Activated naive CD8-positive, alpha-beta T cell treated with anti-CD3 and anti-CD28 coated beads, Interleukin-2, amount 10 ng/mL, durations not matched to agents 7 days and 5 days (primary cell): ENCODE measurements at regions not wholly inside any gene's neighbourhood (a gene's known extent, or its start where the extent isn't known, plus 50 kb on each side); places are given as distances from the start of the nearest gene placed in this dataset.
"Not testable (repeated sequence)": the region's sequence is repeated elsewhere in the genome, so short reads cannot be mapped to it uniquely, and the experiment has no call there.

Experiments used
- ATAC-seq: fragments of 150-1000 bp; cut with Tn5 transposase; one replicate; pipeline ENCODE4 v1.10.0; 2021; ENCODE audit warnings: low read depth, moderate library complexity
- POLR2A ChIA-PET: fragments of 350-600 bp; sonication (Branson Sonifier 250); formaldehyde crosslinking; loops from one replicate; lab custom pipeline; 2021; ENCODE audit warnings: antibody characterized with exemption; lab: Charles Lee
- DNase-seq: peaks from one replicate; pipeline ENCODE4 v3.0.0; 2021
- H3K27ac Mint-ChIP-seq: one replicate; pipeline ENCODE4 v1.8.0; 2022; ENCODE audit warnings: mild to moderate bottlenecking, mixed read lengths
- H3K27me3 Mint-ChIP-seq: one replicate; pipeline ENCODE4 v1.8.0; 2022; ENCODE audit warnings: mild to moderate bottlenecking, moderate library complexity, mixed read lengths
- H3K36me3 Mint-ChIP-seq: one replicate; pipeline ENCODE4 v1.8.0; 2021; ENCODE audit warnings: mild to moderate bottlenecking, mixed read lengths
- H3K4me1 Mint-ChIP-seq: one replicate; pipeline ENCODE4 v1.8.0; 2021; ENCODE audit warnings: mixed read lengths
- H3K4me3 Mint-ChIP-seq: one replicate; pipeline ENCODE4 v1.8.0; 2022; ENCODE audit warnings: mild to moderate bottlenecking, moderate library complexity, mixed read lengths
- H3K9me3 Mint-ChIP-seq: one replicate; pipeline ENCODE4 v1.8.0; 2021; ENCODE audit warnings: mixed read lengths

DNA sequence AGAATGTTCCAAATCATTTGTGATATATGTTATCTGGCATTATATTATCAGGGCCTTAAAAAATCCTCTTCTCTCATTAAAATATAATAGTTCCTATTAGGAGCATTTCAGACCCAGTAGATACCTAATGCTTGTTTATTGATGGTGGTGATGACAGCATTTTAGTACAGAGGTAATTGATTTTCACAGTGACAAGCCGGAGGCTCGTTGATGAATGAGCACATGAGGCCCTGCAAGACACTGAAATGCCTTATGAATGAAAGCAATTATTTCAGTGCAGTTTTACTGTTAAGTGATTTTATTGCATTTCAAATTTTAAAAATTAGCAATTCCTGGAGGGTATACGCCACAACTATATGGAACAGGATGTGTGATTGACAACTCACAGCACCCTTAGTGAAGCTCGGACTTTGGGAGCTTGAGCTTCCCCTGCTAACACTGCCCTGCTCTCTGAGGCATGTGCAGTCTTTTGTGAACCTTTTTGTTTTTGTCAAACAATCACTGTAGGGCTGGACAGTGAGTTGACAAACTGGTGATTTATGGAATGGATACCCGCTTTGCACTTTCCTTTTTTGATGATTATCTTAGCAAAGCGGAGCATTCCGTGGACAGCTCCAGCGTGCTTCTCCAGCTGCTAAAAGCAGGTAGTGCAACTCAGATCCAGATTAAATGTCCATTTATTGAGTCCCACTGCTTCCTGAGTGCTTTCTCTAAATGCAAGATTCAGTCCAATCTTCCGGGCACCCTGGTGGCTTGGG is 187.0 kb upstream of the ATP10A start:
- H3K4me3 Mint-ChIP-seq, result no peak overlapping the region

DNA sequence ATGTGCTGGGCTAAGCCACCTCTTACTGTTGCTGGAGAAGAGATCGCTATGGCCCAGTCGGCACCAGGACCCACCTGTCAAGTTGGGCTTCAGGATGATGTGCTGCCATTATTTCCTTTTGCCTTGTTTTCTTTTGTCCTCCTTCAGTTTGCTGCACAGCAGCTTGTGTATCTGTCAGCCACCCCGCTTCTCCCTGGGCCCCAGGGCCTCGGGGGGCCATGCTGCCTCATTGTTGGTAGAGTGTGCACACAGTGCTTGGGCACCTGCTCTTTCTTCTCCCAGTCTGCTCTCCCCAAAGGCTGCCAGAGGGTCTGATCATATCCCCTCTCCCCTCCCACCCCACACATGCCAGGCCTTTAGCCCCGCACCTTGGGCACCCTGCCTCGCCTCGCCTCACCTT is 185.5 kb upstream of the ATP10A start:
- H3K27ac Mint-ChIP-seq, result no peak overlapping the region
- no peaks in the 10 kb centered on the region for H3K9me3 Mint-ChIP-seq
- no peak for DNase-seq
- POLR2A ChIA-PET, result no interaction called here
- ATAC-seq, result no peak
- peaks cover 8% of the 10 kb centered on the region for H3K27me3 Mint-ChIP-seq
- H3K36me3 Mint-ChIP-seq, result no peaks in the 10 kb centered on the region
- H3K4me1 Mint-ChIP-seq, result no peaks in the 10 kb centered on the region
- no peak overlapping the region for H3K4me3 Mint-ChIP-seq

More for the DNA sequence above, 187.0 kb upstream of the ATP10A start:
- Mint-ChIP-seq H3K27ac (no peak overlapping the region), H3K36me3 (no peaks in the 10 kb centered on the region), H3K9me3 (no peaks in the 10 kb centered on the region), H3K27me3 (peaks cover 6% of the 10 kb centered on the region), H3K4me1 (no peaks in the 10 kb centered on the region)
- DNase-seq (no peak), ATAC-seq (no peak)
- POLR2A ChIA-PET, result no interaction called here

DNA sequence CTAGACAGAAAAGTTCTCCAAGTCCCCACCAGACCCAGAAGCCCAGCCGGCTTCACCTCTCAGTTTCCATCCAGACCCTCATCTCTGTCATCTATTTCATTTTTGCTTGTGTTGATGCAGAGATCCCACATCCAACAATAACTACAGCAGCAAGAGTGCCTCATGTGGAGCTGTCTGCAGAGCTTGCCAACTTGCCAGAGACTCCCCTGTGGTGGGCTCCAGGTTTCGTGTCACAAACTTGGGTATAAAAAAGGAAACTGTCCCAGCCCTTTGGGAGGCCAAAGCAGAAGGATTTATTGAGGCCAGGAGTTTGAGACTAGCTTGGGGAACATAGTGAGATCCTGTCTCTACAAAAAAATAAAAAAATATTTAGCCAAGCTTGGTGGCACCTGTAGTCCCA is 182.4 kb upstream of the ATP10A start:
- POLR2A ChIA-PET, result no interaction called here
- no peaks in the 10 kb centered on the region for H3K36me3 Mint-ChIP-seq
- DNase-seq (no peak), ATAC-seq (no peak)
- H3K4me3 Mint-ChIP-seq, result no peak overlapping the region
- H3K4me1 Mint-ChIP-seq, result peaks cover 3% of the 10 kb centered on the region
- H3K27ac Mint-ChIP-seq, result no peak overlapping the region
- no peaks in the 10 kb centered on the region for H3K9me3 Mint-ChIP-seq
- H3K27me3 Mint-ChIP-seq, result peaks cover 14% of the 10 kb centered on the region

DNA sequence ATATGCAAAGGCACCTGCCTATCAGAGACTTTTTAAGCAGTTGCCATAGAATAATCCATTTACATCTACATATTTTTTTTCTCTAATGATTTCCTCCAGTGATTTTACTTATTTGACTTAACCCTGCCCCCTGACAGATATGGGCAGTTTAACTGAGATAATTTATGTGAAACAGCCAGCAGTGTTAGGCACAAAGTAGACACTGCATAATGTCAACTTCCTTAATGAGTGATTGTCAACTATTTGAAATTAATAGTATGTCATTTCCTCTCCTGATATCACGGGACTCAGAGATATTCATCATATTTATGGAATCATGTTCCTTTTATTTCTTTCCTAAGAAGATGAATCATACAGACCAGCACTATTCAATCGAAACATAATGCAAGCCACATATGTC is 179.9 kb upstream of the ATP10A start:
- Mint-ChIP-seq H3K4me1 (peaks cover 3% of the 10 kb centered on the region), H3K4me3 (no peak overlapping the region), H3K27me3 (peaks cover 20% of the 10 kb centered on the region), H3K36me3 (no peaks in the 10 kb centered on the region), H3K9me3 (no peaks in the 10 kb centered on the region), H3K27ac (no peak overlapping the region)
- ATAC-seq (no peak), DNase-seq (no peak)
- POLR2A ChIA-PET, result no interaction called here

DNA sequence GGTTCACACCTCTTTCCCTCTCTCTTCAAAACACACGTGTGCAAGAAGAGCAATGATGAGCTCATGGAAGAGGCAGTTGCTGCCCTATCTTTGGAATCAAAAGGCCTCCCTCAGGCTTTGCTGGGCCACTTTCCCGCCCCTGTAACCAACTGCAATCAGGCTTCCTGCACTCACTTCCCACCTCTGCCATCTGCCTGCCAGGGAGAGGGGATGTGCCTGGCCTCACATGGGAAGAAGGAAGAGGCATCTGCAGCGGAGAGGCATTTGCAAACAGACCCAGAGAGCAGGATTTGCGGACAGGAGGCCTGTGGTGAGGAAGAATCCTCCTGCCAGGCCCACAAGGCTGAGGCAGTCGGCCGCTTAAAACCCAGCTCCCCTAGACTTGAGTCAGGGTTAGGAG is 175.6 kb upstream of the ATP10A start:
- Mint-ChIP-seq H3K4me3 (no peak overlapping the region), H3K27me3 (peaks cover 22% of the 10 kb centered on the region), H3K36me3 (no peaks in the 10 kb centered on the region), H3K27ac (no peak overlapping the region), H3K9me3 (no peaks in the 10 kb centered on the region), H3K4me1 (peaks cover 3% of the 10 kb centered on the region)
- ATAC-seq (no peak), DNase-seq (no peak)
- POLR2A ChIA-PET, result interaction anchor here (0.5 kb wide), 1 partner anchor 135 kb away, joined by 3 read pairs; no protein-coding TSS in a partner anchor

DNA sequence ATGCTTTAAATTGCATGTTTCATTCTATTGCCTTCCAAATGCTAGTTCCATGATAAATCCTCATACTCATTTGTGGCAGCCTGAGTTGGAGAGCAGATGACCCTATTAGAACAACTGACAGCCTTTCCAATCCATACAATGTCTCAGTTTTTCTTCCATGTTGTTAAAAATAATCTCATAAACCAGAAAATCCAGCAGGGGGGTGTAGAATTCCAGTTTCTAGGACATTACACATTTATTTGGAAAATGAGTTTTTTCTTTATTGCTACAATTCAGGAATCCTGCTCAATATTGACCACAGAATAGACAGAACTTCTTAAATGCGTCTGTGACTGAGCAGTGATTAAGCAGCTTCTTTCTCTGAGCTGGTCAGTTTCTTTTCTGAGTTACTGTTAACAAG is 174.2 kb upstream of the ATP10A start:
- Mint-ChIP-seq H3K4me3 (no peak overlapping the region), H3K27ac (no peak overlapping the region)
- POLR2A ChIA-PET, result no interaction called here

DNA sequence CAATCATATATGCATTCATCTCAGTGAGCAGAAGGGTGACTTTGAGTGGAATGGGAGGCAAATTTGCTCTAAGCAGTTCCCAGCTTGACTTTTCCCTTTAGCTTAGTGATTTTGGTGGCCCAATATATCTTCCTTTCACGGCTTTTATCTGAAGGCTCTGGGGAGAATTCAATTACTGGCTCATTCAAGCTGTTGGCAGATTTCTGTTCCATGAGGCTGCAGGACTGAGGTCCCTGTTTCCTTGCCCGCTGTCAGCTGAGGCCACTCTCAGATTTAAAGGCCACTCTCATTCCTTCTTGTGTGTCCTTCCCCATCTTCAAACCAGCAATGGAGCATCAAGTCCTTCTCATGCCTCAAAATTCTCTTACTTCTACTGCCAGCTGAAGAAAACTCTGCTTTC is 170.4 kb upstream of the ATP10A start:
- peaks cover 7% of the 10 kb centered on the region for H3K27me3 Mint-ChIP-seq
- no peak for DNase-seq
- no peak overlapping the region for H3K27ac Mint-ChIP-seq
- H3K4me3 Mint-ChIP-seq, result no peak overlapping the region
- ATAC-seq, result no peak
- H3K9me3 Mint-ChIP-seq, result no peaks in the 10 kb centered on the region
- H3K36me3 Mint-ChIP-seq, result no peaks in the 10 kb centered on the region
- no peaks in the 10 kb centered on the region for H3K4me1 Mint-ChIP-seq
- POLR2A ChIA-PET, result no interaction called here

More for the DNA sequence above, 174.2 kb upstream of the ATP10A start:
- no peaks in the 10 kb centered on the region for H3K36me3 Mint-ChIP-seq
- peaks cover 3% of the 10 kb centered on the region for H3K4me1 Mint-ChIP-seq
- peaks cover 16% of the 10 kb centered on the region for H3K27me3 Mint-ChIP-seq
- DNase-seq, result no peak
- ATAC-seq, result no peak
- H3K9me3 Mint-ChIP-seq, result no peaks in the 10 kb centered on the region

DNA sequence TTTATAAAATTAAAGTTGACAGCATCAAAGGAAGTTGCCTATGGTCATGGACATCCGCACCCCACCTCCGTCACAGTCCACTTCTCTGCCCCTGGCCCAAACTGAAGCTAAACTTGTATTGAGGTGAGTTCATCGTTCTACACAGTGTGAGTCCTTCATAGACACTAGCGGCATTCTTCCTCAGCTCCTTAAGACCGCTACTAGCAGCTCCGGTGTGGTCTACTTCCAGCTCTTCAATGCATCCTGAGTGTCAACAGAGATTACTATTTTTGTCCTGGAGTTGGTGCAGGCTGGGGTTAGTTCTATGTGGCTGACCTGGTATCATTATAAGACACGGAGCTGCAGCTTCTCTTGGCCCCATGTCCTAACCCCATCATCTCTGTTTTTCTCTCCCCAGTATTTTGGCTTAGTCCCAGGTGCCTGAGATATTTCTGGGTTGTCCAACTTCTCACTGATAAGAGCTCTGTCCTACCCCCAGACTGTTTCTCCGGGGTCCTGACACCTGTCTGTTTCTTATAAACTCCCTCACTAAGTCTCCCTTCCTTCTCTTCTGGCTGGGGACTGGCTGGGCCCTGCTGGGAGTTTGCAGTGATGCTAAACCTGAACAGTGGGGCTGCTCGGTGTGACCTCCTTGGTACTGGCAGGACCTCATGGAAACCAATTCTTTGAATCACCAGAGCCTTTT is 169.2 kb upstream of the ATP10A start:
- POLR2A ChIA-PET, result no interaction called here
- DNase-seq (no peak), ATAC-seq (no peak)
- Mint-ChIP-seq H3K4me3 (no peak overlapping the region), H3K4me1 (no peaks in the 10 kb centered on the region), H3K27me3 (peaks cover 3% of the 10 kb centered on the region), H3K27ac (no peak overlapping the region), H3K36me3 (no peaks in the 10 kb centered on the region), H3K9me3 (no peaks in the 10 kb centered on the region)

DNA sequence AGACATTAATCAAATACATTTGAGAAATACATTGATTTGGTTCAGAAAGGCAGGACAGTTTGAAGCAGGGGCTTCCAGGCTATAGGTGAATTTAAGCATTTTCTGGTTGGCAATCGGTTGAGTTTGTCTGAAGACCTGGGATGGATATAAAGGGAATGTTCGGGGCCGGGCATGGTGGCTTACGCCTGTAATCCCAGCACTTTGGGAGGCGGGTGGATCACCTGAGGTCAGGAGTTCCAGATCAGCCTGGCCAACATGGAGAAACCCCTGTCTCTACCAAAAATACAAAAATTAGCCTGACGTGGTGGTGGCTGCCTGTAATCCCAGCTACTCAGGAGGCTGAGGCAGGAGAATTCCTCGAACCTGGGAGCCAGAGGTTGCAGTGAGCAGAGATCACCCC is 166.5 kb upstream of the ATP10A start:
- H3K36me3 Mint-ChIP-seq, POLR2A ChIA-PET, ATAC-seq, H3K4me3 Mint-ChIP-seq, H3K4me1 Mint-ChIP-seq, H3K27ac Mint-ChIP-seq, DNase-seq, H3K27me3 Mint-ChIP-seq, H3K9me3 Mint-ChIP-seq: not testable (repeated sequence)

DNA sequence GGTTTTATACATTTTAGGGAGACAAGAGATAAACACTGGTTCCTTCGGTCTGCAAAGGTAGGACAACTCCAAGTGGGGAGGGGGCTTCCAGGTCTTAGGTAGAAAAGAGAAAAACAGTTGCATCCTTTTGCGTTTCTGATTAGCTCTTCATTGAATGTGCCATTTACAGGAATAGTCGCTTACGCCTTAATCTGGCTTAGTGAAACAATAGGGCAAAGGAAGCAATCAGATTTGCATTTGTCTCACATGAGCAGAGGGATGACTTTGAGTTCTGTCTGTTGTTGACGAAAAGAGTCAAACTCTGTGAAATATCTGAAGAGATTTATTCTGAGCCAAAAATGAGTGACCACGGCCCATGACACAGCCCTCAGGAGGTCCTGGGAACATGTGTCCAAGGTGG is 166.0 kb upstream of the ATP10A start:
- no peaks in the 10 kb centered on the region for H3K27me3 Mint-ChIP-seq
- H3K27ac Mint-ChIP-seq, result no peak overlapping the region
- no peaks in the 10 kb centered on the region for H3K9me3 Mint-ChIP-seq
- ATAC-seq, result no peak
- no peaks in the 10 kb centered on the region for H3K4me1 Mint-ChIP-seq
- no peak overlapping the region for H3K4me3 Mint-ChIP-seq
- no peaks in the 10 kb centered on the region for H3K36me3 Mint-ChIP-seq
- POLR2A ChIA-PET, result no interaction called here
- DNase-seq, result no peak

DNA sequence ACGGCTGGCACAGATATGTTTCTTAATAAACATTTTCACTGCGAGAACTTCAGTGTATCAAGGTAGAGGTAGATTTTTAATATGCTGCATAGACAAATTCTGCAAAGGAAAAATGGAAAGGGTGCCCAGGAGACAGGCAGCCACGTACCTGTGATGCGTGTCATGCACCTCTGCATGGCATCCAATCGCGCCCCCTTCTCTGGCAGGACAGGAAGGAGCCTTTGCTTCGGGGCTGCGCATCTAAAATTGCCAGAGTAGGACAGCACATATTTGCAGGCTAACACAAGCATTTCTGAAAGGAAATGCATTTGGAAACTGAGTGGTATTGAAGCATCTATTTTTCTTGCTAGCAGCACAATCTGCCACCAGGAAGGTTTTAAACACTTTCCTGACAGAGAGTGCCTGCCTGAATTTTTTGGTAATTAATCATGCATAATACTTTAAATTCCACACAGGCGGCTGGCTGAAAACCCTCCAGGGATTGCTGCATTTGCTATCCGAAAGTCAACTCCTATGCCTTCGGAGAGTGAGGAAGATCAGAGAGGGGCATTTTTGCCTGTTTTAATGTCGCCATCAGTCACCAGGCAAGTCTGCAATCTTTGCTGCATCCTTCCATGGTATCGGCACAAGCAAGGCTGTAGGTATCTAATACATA is 165.1 kb upstream of the ATP10A start:
- no peaks in the 10 kb centered on the region for H3K4me1 Mint-ChIP-seq
- DNase-seq (no peak), ATAC-seq (no peak)
- no peak overlapping the region for H3K27ac Mint-ChIP-seq
- no peaks in the 10 kb centered on the region for H3K36me3 Mint-ChIP-seq
- no peaks in the 10 kb centered on the region for H3K27me3 Mint-ChIP-seq
- no peaks in the 10 kb centered on the region for H3K9me3 Mint-ChIP-seq
- no peak overlapping the region for H3K4me3 Mint-ChIP-seq
- POLR2A ChIA-PET, result no interaction called here

DNA sequence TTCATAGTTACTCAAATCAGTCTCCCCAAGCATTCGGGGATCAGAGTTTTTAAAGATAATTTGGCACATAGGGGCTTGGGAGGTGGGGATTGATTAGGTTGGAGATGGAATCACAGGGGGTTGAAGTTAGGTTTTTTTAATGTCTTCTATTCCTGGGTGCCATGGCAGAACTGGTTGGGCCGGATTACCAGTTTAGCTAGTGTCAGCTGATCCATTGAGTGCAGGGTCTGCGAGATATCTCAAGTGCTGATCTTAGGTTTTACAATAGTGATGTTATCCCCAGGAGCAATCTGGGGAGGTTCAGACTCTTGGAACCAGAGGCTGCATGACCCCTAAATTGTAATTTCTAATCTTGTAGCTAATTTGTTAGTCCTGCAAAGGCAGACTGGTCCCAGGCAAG is 163.5 kb upstream of the ATP10A start:
- ATAC-seq, result not testable (repeated sequence)

DNA sequence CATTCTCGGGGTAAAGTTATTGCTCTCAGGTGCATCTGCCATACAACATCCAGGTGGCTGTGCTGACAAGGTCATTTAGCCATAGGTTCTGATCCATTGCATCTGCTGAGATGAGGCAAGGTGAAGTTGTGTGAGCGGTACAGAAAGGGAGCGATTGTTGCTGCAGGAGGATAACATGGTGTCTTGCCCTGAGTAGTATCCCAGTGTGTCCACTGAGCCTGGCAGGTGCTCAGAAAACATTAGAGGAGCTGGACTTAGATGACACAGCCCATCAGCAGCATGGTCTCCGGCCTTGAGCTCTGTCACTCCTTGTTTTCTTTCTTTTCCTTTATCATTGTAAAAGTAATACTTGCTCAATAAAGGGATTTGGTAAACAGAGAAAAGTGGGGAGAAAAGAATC is 161.1 kb upstream of the ATP10A start:
- H3K27ac Mint-ChIP-seq, result no peak overlapping the region
- POLR2A ChIA-PET, result no interaction called here
- no peaks in the 10 kb centered on the region for H3K36me3 Mint-ChIP-seq

More for the DNA sequence above, 163.5 kb upstream of the ATP10A start:
- H3K4me1 Mint-ChIP-seq, H3K36me3 Mint-ChIP-seq, H3K4me3 Mint-ChIP-seq, POLR2A ChIA-PET, H3K9me3 Mint-ChIP-seq, DNase-seq, H3K27ac Mint-ChIP-seq, H3K27me3 Mint-ChIP-seq: not testable (repeated sequence)

DNA sequence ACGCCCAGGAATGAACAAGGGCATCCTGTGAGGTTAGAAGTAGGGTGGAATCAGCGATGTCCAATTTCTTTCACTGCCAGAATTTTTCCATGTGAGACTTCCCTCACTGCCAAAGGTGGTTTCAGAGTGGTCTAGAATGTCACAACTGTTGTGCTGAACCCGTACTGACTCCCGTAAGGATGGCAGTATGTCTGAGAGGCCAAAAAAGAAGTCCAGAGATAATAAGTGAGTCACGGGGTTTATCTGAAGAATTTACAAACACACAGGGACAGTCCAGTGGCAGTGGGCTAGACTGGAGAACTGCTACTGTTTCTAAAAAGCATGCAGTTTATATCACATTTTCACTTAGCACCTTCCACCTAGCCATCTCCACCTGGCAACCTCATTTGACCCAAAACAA is 160.6 kb upstream of the ATP10A start:
- Mint-ChIP-seq H3K9me3 (no peaks in the 10 kb centered on the region), H3K4me3 (no peak overlapping the region), H3K36me3 (no peaks in the 10 kb centered on the region), H3K4me1 (no peaks in the 10 kb centered on the region), H3K27ac (no peak overlapping the region), H3K27me3 (no peaks in the 10 kb centered on the region)
- no peak for DNase-seq
- POLR2A ChIA-PET, result no interaction called here
- ATAC-seq, result no peak

More for the DNA sequence above, 161.1 kb upstream of the ATP10A start:
- DNase-seq, result no peak
- Mint-ChIP-seq H3K27me3 (no peaks in the 10 kb centered on the region), H3K4me1 (no peaks in the 10 kb centered on the region), H3K9me3 (no peaks in the 10 kb centered on the region), H3K4me3 (no peak overlapping the region)
- no peak for ATAC-seq
